PFSK-1 (cell line): ENCODE measurements at regions not wholly inside any gene's neighbourhood (a gene's known extent, or its start where the extent isn't known, plus 50 kb on each side); places are given as distances from the start of the nearest gene placed in this dataset.

ENCODE experiments used
- POLR2AphosphoS5 ChIP-seq: IDR thresholded peaks from 2 replicates; pipeline ENCODE4 v1.6.1; 2012; ENCODE audit warnings: low read depth, mild to moderate bottlenecking, control low read depth, low read length, moderate library complexity
- REST ChIP-seq, 2 experiments: IDR thresholded peaks; 2 replicates each; pipeline versions ENCODE4 v1.6.1 to v1.8.0; 2011 to 2012; ENCODE audit warnings: low read depth in 2 of 2, low read length in 2 of 2, control low read depth in 1 of 2, inconsistent platforms in 1 of 2, mild to moderate bottlenecking in 1 of 2, moderate library complexity in 1 of 2; ENCODE audit not compliant: insufficient read depth in 1 of 2
- SIN3A ChIP-seq: IDR thresholded peaks from 2 replicates; pipeline ENCODE4 v1.6.1; 2012; ENCODE audit warnings: mild to moderate bottlenecking, low read length, moderate library complexity, borderline replicate concordance; ENCODE audit not compliant: insufficient read depth
- TAF1 ChIP-seq: IDR thresholded peaks from 2 replicates; pipeline ENCODE4 v1.6.1; 2012; ENCODE audit warnings: low read length, control low read depth, borderline replicate concordance; ENCODE audit not compliant: insufficient read depth

DNA sequence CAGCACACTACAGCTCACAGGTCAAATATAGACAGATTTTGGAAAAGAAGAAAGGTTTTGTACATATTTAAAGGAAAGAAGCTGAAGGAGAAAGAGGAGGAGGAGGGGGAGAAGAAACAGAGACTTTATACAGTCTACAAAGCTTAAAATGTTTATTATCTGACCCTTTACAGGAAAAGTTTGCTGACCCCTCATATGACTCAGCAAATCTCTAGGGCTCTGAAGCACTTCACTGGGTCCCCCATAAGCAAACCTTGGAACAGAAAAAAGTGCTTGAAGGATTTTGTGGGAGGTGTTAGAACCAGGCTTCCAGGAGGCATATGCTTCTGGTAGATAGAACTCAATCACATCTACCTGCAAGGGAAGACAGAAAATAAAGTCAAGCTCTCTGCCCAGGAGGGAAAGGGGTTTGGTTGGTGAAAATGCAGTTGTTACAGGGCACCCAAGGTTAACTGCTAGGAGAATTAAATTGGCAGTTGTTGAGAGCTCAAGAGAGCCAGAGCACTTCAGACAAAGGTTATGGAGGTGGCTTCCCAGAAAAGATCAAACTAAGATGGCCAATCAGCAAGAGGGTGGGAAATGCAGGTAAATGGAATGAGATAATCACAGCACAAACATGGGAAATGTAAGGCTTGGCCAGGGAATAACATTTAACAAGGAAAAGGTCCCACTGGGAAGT is 207.4 kb upstream of the SGK1 start:
- TF ChIP-seq POLR2AphosphoS5: no peak
- TF ChIP-seq TAF1: no peak
- no peak for TF ChIP-seq SIN3A
- TF ChIP-seq REST (IDR thresholded peaks at IDR 0.05; ENCODE audit: insufficient read depth in 1 of 2, low read depth in 2 of 2, low read length in 2 of 2): no peak
